Smooth muscle cell (in vitro differentiated cells): ENCODE measurements at regions not wholly inside any gene's neighbourhood (a gene's known extent, or its start where the extent isn't known, plus 50 kb on each side); places are given as distances from the start of the nearest gene placed in this dataset.

Experiments
- DNase-seq: peaks from one replicate; lab custom pipeline; 2025; ENCODE audit not compliant: unreplicated experiment; lab: John Stamatoyannopoulos, UW
- H2AFZ ChIP-seq: fragments of 200-600 bp; sonication (generic); 2 replicates; pipeline ENCODE4 v1.6.0; 2016; ENCODE audit warnings: antibody characterized with exemption, low read depth, mild to moderate bottlenecking
- H3F3A ChIP-seq: fragments of 200-600 bp; sonication (generic); 2 replicates; pipeline ENCODE4 v1.6.0; 2017; ENCODE audit warnings: antibody characterized with exemption, low read depth
- H3K27ac ChIP-seq: fragments of 200-600 bp; sonication (generic); 2 replicates; pipeline ENCODE4 v1.5.1; 2016; ENCODE audit warnings: low read depth, mild to moderate bottlenecking
- H3K27me3 ChIP-seq: fragments of 200-600 bp; sonication (generic); 2 replicates; pipeline ENCODE4 v1.6.1; 2016; ENCODE audit warnings: low read depth, mild to moderate bottlenecking
- H3K36me3 ChIP-seq: fragments of 200-600 bp; sonication (generic); 2 replicates; pipeline ENCODE4 v1.5.1; 2016; ENCODE audit warnings: low read depth
- H3K4me1 ChIP-seq: fragments of 200-600 bp; sonication (generic); 2 replicates; pipeline ENCODE4 v1.5.1; 2016; ENCODE audit warnings: low read depth
- H3K4me2 ChIP-seq: fragments of 200-600 bp; sonication (generic); 2 replicates; pipeline ENCODE4 v1.6.0; 2016; ENCODE audit warnings: mild to moderate bottlenecking
- H3K4me3 ChIP-seq: fragments of 200-600 bp; sonication (generic); 2 replicates; pipeline ENCODE4 v1.5.1; 2016; ENCODE audit warnings: mild to moderate bottlenecking
- H3K79me2 ChIP-seq: fragments of 200-600 bp; sonication (generic); 2 replicates; pipeline ENCODE4 v1.6.0; 2016; ENCODE audit warnings: low read depth, mild to moderate bottlenecking
- H3K9ac ChIP-seq: fragments of 200-600 bp; sonication (generic); 2 replicates; pipeline ENCODE4 v1.6.0; 2016; ENCODE audit warnings: low read depth
- H3K9me3 ChIP-seq: fragments of 200-600 bp; sonication (generic); replicated peaks from 2 replicates; pipeline ENCODE4 v1.5.1; 2016; ENCODE audit warnings: low read depth
- H4K20me1 ChIP-seq: fragments of 200-600 bp; sonication (generic); 2 replicates; pipeline ENCODE4 v1.6.0; 2016; ENCODE audit warnings: low read depth
- WGBS: methylation state at CpG from one replicate; pipeline ENCODE4 v1.1.7; 2016; ENCODE audit warnings: low lambda C conversion rate; 5-methylcytosine and 5-hydroxymethylcytosine counted together
- TF ChIP-seq, protein P1 (sequence below): fragments of 200-600 bp; sonication (generic); IDR thresholded peaks from 2 replicates; pipeline ENCODE4 v1.5.1; 2017; ENCODE audit warnings: borderline replicate concordance, mild to moderate bottlenecking, antibody characterized with exemption; ENCODE audit not compliant: insufficient read depth, poor library complexity, severe bottlenecking

DNA sequence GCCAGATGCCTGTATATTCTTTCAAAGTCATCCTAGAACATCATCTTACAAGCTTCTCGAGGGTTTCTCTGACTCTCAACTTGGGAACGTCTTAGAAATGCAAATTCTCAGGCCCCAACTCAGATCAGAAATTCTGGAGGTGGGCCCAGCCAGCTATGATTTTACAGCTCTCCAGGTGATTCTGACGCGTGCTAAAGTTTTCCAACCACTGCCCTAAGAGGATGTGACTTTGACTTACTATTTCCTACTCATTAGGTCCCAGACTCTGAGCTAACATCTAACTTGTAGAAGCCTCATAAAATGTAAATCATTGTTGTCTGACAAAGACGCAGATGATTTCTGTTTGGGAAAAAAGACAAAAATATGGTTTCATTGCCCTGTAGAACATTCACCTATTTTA is 61.1 kb downstream of the IRAG1 start:
- Histone ChIP-seq H3K4me3 (no peak overlapping the region), H3F3A (no peaks in the 10 kb centered on the region), H4K20me1 (no peaks in the 10 kb centered on the region), H3K79me2 (no peaks in the 10 kb centered on the region), H3K4me1 (no peaks in the 10 kb centered on the region), H3K27ac (no peak overlapping the region), H3K4me2 (no peak overlapping the region), H3K9me3 (no peaks in the 10 kb centered on the region), H3K9ac (no peak overlapping the region), H3K36me3 (no peaks in the 10 kb centered on the region), H3K27me3 (no peaks in the 10 kb centered on the region), H2AFZ (no peak overlapping the region)
- TF ChIP-seq, protein P1, sequence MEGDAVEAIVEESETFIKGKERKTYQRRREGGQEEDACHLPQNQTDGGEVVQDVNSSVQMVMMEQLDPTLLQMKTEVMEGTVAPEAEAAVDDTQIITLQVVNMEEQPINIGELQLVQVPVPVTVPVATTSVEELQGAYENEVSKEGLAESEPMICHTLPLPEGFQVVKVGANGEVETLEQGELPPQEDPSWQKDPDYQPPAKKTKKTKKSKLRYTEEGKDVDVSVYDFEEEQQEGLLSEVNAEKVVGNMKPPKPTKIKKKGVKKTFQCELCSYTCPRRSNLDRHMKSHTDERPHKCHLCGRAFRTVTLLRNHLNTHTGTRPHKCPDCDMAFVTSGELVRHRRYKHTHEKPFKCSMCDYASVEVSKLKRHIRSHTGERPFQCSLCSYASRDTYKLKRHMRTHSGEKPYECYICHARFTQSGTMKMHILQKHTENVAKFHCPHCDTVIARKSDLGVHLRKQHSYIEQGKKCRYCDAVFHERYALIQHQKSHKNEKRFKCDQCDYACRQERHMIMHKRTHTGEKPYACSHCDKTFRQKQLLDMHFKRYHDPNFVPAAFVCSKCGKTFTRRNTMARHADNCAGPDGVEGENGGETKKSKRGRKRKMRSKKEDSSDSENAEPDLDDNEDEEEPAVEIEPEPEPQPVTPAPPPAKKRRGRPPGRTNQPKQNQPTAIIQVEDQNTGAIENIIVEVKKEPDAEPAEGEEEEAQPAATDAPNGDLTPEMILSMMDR: no peak
- 87% methylated on average over 5 of the region's 5 CpGs for WGBS
- no peak for DNase-seq

DNA sequence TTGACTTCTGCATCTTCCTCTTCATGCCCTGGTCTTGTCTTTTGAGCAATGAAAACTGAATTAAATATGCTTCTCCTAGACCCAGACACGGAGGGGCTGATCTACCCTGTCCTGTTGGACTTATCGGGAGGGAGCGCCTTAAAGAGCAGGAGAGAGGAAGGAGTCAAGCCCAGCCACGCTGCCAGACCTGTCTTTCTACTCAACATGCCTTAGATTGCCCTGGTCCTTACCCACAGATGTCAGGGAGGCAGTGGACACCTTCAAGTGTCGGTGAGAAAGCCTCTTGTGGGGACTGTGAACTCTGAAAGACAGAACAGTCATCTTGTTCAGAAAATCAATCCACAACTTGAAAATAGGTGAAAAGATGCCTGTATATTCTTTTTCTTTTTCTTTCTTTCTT is 61.8 kb downstream of the IRAG1 start:
- no peak overlapping the region for H3K9ac ChIP-seq
- H3K9me3 ChIP-seq: no peaks in the 10 kb centered on the region
- H3K79me2 ChIP-seq: no peaks in the 10 kb centered on the region
- no peak overlapping the region for H3K4me3 ChIP-seq
- no peak overlapping the region for H2AFZ ChIP-seq
- WGBS: 82% methylated on average over 5 of the region's 5 CpGs
- H3K4me1 ChIP-seq: no peaks in the 10 kb centered on the region
- H3F3A ChIP-seq: no peaks in the 10 kb centered on the region
- H3K27ac ChIP-seq: no peak overlapping the region
- no peaks in the 10 kb centered on the region for H4K20me1 ChIP-seq
- TF ChIP-seq, protein P1: no peak
- no peak for DNase-seq
- H3K27me3 ChIP-seq: no peaks in the 10 kb centered on the region
- H3K36me3 ChIP-seq: no peaks in the 10 kb centered on the region
- H3K4me2 ChIP-seq: no peak overlapping the region

DNA sequence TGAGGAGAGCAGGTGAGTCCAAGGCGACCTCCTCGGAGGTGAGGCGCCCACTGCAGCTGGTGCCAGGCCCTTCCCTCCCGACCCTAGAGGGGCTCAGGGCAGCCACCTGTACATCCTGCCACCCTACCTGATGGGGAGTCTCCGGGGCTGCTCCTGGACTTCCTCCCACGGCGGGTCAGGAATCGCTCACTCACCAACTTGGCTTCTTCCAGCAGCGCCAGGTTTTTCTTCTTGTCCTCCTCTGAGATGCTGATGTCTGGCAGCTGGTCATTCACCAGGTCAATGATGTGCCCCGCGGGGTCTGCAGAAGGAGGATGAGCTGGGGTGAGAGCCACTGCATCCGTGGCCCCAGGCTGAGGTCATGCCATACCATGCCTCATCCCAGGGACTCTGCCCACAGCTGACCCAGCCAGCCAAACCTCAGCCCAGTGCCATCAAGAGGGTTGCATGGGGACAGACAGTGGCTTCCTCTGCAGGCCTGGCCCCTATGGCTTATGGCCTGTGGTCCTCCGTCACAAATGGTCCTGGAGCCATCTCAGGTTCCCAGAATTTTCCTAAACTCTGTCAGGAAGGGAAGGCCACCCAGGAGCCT is 61.0 kb upstream of the LYVE1 start:
- Histone ChIP-seq H4K20me1 (no peaks in the 10 kb centered on the region), H3K4me3 (no peak overlapping the region), H3K4me2 (no peak overlapping the region), H3K27ac (no peak overlapping the region), H3K36me3 (no peaks in the 10 kb centered on the region), H3K4me1 (no peaks in the 10 kb centered on the region), H3K9me3 (no peaks in the 10 kb centered on the region), H3F3A (no peaks in the 10 kb centered on the region), H2AFZ (no peak overlapping the region), H3K27me3 (no peaks in the 10 kb centered on the region), H3K9ac (no peak overlapping the region), H3K79me2 (no peaks in the 10 kb centered on the region)
- TF ChIP-seq, protein P1: no peak
- 97% methylated on average over 13 of the region's 13 CpGs for WGBS
- no peak for DNase-seq

DNA sequence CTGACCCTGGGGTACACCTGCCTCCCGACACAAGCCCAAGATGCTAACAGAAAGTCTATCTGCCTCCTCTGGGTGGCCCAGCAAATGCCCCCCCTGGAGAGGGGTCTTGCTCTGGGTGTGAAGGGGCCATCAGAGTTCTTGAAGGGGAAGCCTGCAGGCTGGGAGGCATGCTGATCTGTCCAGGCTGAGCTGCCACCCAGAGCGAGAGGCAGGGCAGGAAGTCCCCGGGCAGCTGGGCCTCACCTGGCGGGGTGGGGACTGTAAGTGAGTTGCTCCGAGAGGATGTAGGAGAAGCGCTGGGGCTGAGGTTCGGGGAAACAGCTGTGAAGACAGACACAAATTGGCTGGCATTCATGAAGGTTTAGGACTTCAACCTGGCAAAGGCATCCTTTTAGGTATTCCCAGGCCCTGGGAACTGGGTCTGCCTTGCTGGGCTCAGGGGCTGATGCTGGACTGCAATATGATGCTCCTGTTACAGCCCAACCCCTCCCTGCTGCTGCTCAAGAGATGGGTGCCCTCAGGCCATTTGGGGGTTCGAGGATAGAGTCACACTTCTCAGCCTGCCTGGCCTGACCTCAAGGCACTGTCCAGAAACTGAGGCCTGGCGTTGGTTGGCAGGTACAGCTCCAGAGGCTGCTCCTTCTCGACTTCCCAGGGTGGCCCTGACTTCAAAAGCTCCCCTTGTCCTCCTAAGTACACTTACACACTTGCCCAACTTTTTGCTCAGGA is 60.2 kb upstream of the LYVE1 start:
- no peaks in the 10 kb centered on the region for H3K27me3 ChIP-seq
- H3K36me3 ChIP-seq: no peaks in the 10 kb centered on the region
- no peaks in the 10 kb centered on the region for H3F3A ChIP-seq
- TF ChIP-seq, protein P1: no peak
- no peak overlapping the region for H3K4me3 ChIP-seq
- no peak for DNase-seq
- H3K9ac ChIP-seq: no peak overlapping the region
- no peaks in the 10 kb centered on the region for H3K4me1 ChIP-seq
- H3K4me2 ChIP-seq: no peak overlapping the region
- 90% methylated on average over 10 of the region's 10 CpGs for WGBS
- no peaks in the 10 kb centered on the region for H3K79me2 ChIP-seq
- H4K20me1 ChIP-seq: no peaks in the 10 kb centered on the region
- no peaks in the 10 kb centered on the region for H3K9me3 ChIP-seq
- no peak overlapping the region for H3K27ac ChIP-seq
- H2AFZ ChIP-seq: no peak overlapping the region
